ENCODE measurements at regions not wholly inside any gene's neighbourhood (a gene's known extent, or its start where the extent isn't known, plus 50 kb on each side); places are given as distances from the start of the nearest gene placed in this dataset.

DNA sequence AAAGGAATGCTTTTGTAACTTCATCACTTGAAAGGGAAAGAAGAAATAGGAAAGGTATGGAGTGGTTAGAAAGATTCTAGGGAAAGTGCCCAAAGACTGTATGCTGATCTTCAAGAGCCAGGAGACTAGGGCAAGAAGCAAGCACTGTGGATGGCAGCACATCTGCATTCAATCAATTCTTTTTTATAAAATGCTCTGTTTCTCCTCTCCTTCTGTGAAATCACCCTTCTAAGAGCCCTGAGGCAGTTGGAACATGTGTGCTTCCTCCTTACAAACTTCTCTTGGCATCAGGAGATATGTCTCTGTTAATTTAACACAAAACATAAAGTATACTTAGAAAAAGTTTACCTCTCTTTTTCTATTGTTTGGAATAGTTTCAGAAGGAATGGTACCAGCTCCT lies 1162.2 kb upstream of the GJE1 start:
- Histone ChIP-seq H2AFZ (ENCODE audit: low read depth, low read length) (no peak overlapping the region), H3K36me3 (ENCODE audit: insufficient read depth, low read length) (no peaks in the 10 kb centered on the region), H3F3A (ENCODE audit: insufficient read depth, low read length, poor library complexity, severe bottlenecking) (no peaks in the 10 kb centered on the region), H3K9me2 (ENCODE audit: insufficient read depth, low read length) (no peaks in the 10 kb centered on the region), H3K9ac (ENCODE audit: low read length) (no peak overlapping the region), H3K9me3 (ENCODE audit: low read length) (no peaks in the 10 kb centered on the region), H4K20me1 (ENCODE audit: insufficient read depth) (no peaks in the 10 kb centered on the region), H3K27ac (ENCODE audit: low read length) (no peak overlapping the region), H3K4me2 (ENCODE audit: low read length) (no peak overlapping the region), H3K27me3 (ENCODE audit: insufficient read depth, low read depth, low read length) (no peaks in the 10 kb centered on the region), H3K79me2 (replicated peaks; ENCODE audit: insufficient read depth, low read length) (no peaks in the 10 kb centered on the region), H3K4me3 (ENCODE audit: low read length) (no peak overlapping the region)
- no peak for TF ChIP-seq EZH2 (IDR thresholded peaks at IDR 0.05; ENCODE audit: borderline replicate concordance, insufficient read depth, low read length, poor library complexity, severe bottlenecking)
- TF ChIP-seq REST (IDR thresholded peaks at IDR 0.05; ENCODE audit: borderline replicate concordance), result no peak
- TF ChIP-seq POLR2AphosphoS5 (IDR thresholded peaks at IDR 0.05), result no peak
- TF ChIP-seq MXI1 (conservative IDR thresholded peaks at IDR 0.05; ENCODE audit: poor library complexity, severe bottlenecking), result no peak

- Histone ChIP-seq H3F3A (ENCODE audit: insufficient read depth, low read length, poor library complexity, severe bottlenecking) (no peaks in the 10 kb centered on the region), H3K9me3 (ENCODE audit: low read length) (no peaks in the 10 kb centered on the region), H3K27ac (ENCODE audit: low read length) (no peak overlapping the region), H3K27me3 (ENCODE audit: insufficient read depth, low read depth, low read length) (no peaks in the 10 kb centered on the region), H3K4me2 (ENCODE audit: low read length) (no peak overlapping the region), H3K9me2 (ENCODE audit: insufficient read depth, low read length) (no peaks in the 10 kb centered on the region), H2AFZ (ENCODE audit: low read depth, low read length) (no peak overlapping the region), H3K9ac (ENCODE audit: low read length) (no peak overlapping the region), H3K4me3 (ENCODE audit: low read length) (no peak overlapping the region), H4K20me1 (ENCODE audit: insufficient read depth) (no peaks in the 10 kb centered on the region), H3K79me2 (replicated peaks; ENCODE audit: insufficient read depth, low read length) (no peaks in the 10 kb centered on the region), H3K36me3 (ENCODE audit: insufficient read depth, low read length) (no peaks in the 10 kb centered on the region)
- no peak for TF ChIP-seq SMC3 (conservative IDR thresholded peaks at IDR 0.05; ENCODE audit: poor library complexity)
- no peak for TF ChIP-seq MXI1 (conservative IDR thresholded peaks at IDR 0.05; ENCODE audit: poor library complexity, severe bottlenecking)
- no peak for TF ChIP-seq REST (IDR thresholded peaks at IDR 0.05; ENCODE audit: borderline replicate concordance)
- TF ChIP-seq, protein P1, sequence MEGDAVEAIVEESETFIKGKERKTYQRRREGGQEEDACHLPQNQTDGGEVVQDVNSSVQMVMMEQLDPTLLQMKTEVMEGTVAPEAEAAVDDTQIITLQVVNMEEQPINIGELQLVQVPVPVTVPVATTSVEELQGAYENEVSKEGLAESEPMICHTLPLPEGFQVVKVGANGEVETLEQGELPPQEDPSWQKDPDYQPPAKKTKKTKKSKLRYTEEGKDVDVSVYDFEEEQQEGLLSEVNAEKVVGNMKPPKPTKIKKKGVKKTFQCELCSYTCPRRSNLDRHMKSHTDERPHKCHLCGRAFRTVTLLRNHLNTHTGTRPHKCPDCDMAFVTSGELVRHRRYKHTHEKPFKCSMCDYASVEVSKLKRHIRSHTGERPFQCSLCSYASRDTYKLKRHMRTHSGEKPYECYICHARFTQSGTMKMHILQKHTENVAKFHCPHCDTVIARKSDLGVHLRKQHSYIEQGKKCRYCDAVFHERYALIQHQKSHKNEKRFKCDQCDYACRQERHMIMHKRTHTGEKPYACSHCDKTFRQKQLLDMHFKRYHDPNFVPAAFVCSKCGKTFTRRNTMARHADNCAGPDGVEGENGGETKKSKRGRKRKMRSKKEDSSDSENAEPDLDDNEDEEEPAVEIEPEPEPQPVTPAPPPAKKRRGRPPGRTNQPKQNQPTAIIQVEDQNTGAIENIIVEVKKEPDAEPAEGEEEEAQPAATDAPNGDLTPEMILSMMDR (IDR thresholded peaks at IDR 0.05; ENCODE audit: poor library complexity, severe bottlenecking), result no peak
- no peak for TF ChIP-seq EP300 (conservative IDR thresholded peaks at IDR 0.05; ENCODE audit: poor library complexity, severe bottlenecking)
Observed at GRCh38 chr6:140968062-140968461, 1164.7 kb upstream of the GJE1 start.

All from neural cell (in vitro differentiated cells).